NCI-H524 treated with DMSO at 0.1 percent for 48 hours (cell line): ENCODE measurements at regions not wholly inside any gene's neighbourhood (a gene's known extent, or its start where the extent isn't known, plus 50 kb on each side); places are given as distances from the start of the nearest gene placed in this dataset.

ENCODE experiments used
- DNase-seq: peaks from one replicate; lab custom pipeline; 2025; lab: John Stamatoyannopoulos, UW

GRCh38 chrX:68894513-68895340 lies 65.9 kb downstream of the EFNB1 start:
- no peak for DNase-seq

DNA sequence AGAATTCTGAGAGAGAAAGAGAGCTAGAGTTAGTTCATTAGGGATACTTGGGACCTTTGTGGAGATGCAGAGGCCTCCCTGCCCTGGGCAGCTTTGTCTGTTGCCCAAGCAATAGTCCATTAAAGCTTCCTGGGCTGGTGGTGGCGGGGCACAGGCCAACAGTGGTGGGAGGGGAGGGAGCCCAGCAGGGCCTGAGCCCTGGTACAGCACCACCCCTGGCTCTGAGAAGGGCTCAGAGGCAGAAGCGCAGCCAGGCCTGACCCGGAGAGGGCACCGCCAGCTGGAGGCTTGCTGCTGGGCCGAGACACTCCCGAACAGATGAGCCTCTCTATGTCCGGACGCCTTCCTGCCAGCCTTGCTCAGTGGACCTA lies 65.3 kb downstream of the EFNB1 start:
- no peak for DNase-seq

GRCh38 chrX:68892651-68893050 lies 63.8 kb downstream of the EFNB1 start:
- no peak for DNase-seq

DNA sequence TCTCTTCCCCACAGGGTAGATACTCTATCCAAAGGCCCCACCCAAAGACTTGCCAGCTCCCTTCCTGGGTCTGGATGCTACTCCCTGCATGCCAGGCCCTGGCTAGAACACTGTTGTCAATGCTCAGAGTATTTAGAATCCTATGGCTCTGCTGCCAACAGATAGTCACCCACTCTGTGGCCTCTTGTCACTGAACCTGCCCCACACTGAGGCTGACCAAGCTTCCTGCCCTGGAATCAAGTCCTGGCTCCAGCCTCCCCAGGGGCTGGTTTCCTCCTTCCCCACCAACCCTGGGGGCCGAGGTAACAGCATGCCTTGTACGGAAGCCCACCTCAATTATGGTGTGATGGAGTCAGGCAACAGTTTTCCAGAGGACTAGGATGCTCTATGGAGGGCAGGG lies 63.3 kb downstream of the EFNB1 start:
- DNase-seq: no peak
